ENCODE measurements at regions not wholly inside any gene's neighbourhood (a gene's known extent, or its start where the extent isn't known, plus 50 kb on each side); places are given as distances from the start of the nearest gene placed in this dataset.
"Not testable (repeated sequence)": the region's sequence is repeated elsewhere in the genome, so short reads cannot be mapped to it uniquely, and the experiment has no call there.

DNA sequence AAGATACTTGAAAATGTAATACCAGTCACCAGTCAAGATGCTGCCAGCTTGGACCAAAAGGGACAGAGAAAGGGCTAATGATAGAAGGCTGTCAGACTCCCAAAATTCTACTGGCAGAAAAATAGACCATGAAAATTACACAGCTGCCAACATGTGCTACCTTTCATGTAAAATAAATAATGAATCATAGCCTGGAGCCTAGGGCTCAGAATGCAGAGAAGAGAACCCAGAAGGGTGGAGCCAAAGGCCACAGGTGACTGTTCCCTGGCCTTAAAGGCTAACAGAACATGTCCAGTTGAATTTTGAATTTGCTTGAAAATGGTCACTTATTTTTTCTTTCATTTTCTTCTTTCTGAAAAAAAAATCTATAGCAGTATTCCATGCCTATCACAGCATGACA, 1827.0 kb upstream of the MIR17HG start:
- no peaks in the 10 kb centered on the region for H3K36me3 Mint-ChIP-seq (ENCODE audit: low read depth)
- no peaks in the 10 kb centered on the region for H3K9me3 ChIP-seq (ENCODE audit: control insufficient read depth, low read length, poor library complexity, severe bottlenecking)
- no peaks in the 10 kb centered on the region for H3K27me3 Mint-ChIP-seq
- DNase-seq (no peak), ATAC-seq (no peak)
- no peak overlapping the region for H3K27ac Mint-ChIP-seq
- H3K4me3 Mint-ChIP-seq, result no peak overlapping the region
- no peaks in the 10 kb centered on the region for H3K4me1 Mint-ChIP-seq

DNA sequence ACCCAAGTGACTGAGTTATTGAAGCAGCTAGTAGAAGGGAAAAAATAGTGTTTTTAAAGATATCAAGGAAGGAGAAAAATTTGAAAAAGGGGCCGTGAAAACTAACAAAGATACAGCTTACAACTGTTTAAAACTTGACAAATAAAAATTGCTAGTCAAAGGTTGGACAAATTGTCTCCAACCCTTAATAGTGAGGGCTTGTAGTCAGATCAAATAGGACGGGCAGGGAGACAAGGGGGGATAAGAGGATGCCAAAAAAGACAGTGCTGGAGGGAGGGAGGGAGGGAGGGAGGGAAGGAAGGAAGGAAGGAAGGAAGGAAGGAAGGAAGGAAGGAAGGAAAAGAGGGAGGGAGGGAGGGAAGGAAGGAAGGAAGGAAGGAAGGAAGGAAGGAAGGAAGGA, 1825.8 kb upstream of the MIR17HG start:
- not testable (repeated sequence) for H3K9me3 ChIP-seq (ENCODE audit: control insufficient read depth, low read length, poor library complexity, severe bottlenecking); H3K4me1 Mint-ChIP-seq; H3K27ac Mint-ChIP-seq; H3K27me3 Mint-ChIP-seq; H3K36me3 Mint-ChIP-seq (ENCODE audit: low read depth); DNase-seq; H3K4me3 Mint-ChIP-seq; ATAC-seq

DNA sequence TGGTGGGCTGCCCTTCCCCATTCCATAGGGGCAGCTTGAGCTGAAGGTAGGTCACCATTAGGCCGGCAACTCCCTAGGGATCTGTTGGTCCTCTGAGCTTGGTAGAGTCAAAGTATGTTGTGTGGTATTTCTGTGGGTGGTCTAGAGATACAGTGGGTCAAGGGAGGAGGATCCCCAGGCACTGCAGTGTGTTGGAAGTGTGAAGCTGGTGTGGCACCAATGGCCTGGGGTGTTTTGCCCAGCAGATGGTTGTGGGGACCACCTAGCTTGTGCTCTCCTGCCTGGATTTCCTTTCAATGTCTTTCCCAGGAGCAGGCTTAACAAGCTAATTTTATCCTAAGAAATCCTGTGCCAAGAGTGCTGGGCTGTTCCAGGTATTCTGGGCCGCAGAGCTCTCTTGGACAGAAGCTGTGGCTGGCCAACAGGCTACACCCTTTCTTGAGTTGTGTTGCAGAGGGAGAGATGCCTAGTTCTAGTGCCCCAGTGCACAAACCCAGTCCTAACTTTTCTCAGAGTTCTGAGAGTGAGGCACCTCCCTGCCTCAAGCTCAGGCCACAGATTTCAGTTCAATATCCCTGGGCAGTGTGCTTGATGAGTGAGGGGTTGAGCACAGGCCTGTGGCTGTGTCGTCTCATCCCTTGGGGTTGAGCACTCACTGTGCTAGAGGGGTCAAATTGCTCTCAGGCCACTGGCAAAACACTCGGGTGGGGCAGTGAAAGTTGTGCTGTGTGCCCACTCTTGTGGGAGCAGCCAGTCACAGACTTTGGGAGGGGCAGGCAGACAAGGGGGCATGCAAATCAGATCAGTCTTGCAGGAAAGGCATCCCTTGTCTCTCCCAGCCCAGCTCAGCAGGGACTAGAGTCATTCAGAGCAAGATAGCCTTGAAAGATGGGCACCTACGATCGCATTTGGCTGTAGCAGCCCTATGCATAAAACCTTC, 1806.1 kb upstream of the MIR17HG start:
- H3K27ac Mint-ChIP-seq, result no peak overlapping the region
- H3K36me3 Mint-ChIP-seq (ENCODE audit: low read depth), result no peaks in the 10 kb centered on the region
- no peak overlapping the region for H3K4me3 Mint-ChIP-seq
- no peaks in the 10 kb centered on the region for H3K9me3 ChIP-seq (ENCODE audit: control insufficient read depth, low read length, poor library complexity, severe bottlenecking)
- DNase-seq, result no peak
- H3K4me1 Mint-ChIP-seq, result no peaks in the 10 kb centered on the region
- no peaks in the 10 kb centered on the region for H3K27me3 Mint-ChIP-seq
- no peak for ATAC-seq

DNA sequence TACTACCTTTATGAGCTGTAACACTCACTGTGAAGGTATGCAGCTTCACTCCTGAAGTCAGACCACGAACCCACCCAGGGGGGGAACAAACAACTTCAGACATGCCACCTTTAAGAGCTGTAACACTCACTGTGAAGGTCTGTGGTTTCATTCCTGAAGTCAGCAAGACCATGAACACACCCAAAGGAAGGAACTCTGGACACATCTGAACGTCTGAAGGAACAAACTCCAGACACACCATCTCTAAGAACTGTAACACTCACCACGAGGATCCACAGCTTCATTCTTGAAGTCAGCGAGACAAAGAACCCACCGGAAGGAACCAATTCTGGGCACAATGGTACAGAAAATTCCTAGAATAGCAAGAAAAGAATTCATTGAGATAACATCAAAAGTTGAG, 1796.5 kb upstream of the MIR17HG start:
- no peaks in the 10 kb centered on the region for H3K9me3 ChIP-seq (ENCODE audit: control insufficient read depth, low read length, poor library complexity, severe bottlenecking)
- Mint-ChIP-seq H3K4me1 (no peaks in the 10 kb centered on the region), H3K36me3 (ENCODE audit: low read depth) (no peaks in the 10 kb centered on the region), H3K27ac (no peak overlapping the region), H3K4me3 (no peak overlapping the region), H3K27me3 (no peaks in the 10 kb centered on the region)
- no peak for DNase-seq
- no peak for ATAC-seq

DNA sequence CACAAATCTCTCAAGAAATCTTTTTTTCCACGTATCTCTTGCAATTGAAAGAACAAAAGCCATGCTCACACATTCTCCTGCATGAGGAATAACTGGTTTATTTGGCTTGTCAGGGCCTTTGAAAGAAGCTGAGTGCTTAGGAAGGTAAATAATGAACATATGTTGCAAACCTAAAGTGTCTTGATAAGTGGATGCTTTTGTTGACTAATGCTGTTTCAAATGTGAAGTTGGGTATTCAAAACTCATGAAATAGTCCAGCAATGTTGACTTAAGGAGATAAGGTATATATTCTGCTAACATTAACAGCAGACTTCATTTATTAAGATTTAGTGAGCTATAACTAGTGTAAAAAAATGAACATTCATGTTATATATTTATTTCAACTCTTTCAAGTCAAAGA, 1792.7 kb upstream of the MIR17HG start:
- H3K27me3 Mint-ChIP-seq, result no peaks in the 10 kb centered on the region
- no peak overlapping the region for H3K4me3 Mint-ChIP-seq
- DNase-seq (no peak), ATAC-seq (no peak)
- H3K36me3 Mint-ChIP-seq (ENCODE audit: low read depth), result no peaks in the 10 kb centered on the region
- H3K9me3 ChIP-seq (ENCODE audit: control insufficient read depth, low read length, poor library complexity, severe bottlenecking), result no peaks in the 10 kb centered on the region
- no peaks in the 10 kb centered on the region for H3K4me1 Mint-ChIP-seq
- H3K27ac Mint-ChIP-seq, result no peak overlapping the region

DNA sequence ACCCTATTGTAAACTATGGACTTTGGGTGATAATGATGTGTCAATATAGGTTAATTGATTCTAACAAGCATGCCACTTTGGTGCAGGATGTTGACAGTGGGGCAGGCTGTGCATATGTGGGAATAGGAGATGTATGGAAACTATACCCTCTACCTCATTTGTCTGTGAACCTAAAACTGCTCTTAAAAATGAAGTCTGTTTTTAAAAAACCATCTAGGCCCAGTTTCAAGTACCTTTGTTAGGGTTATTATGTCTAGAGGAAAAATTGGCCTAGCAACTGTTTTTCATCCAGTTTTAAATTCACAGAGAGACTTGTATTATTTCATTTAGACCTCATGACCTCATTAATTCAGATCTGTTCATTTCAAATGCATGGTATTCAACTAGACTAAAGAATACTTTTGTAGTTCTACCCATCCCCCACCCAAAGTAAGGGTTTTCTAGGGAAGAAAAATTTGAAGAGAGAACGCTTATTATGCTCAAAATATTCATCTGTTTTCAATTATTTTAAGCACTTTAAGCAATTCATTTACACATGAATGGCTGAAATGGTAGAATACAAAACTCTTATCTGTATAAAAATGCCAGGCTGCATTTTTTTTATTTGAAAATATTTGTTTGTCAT, 1781.9 kb upstream of the MIR17HG start:
- Mint-ChIP-seq H3K27me3 (no peaks in the 10 kb centered on the region), H3K27ac (no peak overlapping the region), H3K4me1 (no peaks in the 10 kb centered on the region), H3K4me3 (no peak overlapping the region), H3K36me3 (ENCODE audit: low read depth) (no peaks in the 10 kb centered on the region)
- ATAC-seq (no peak), DNase-seq (no peak)
- H3K9me3 ChIP-seq (ENCODE audit: control insufficient read depth, low read length, poor library complexity, severe bottlenecking), result no peaks in the 10 kb centered on the region

DNA sequence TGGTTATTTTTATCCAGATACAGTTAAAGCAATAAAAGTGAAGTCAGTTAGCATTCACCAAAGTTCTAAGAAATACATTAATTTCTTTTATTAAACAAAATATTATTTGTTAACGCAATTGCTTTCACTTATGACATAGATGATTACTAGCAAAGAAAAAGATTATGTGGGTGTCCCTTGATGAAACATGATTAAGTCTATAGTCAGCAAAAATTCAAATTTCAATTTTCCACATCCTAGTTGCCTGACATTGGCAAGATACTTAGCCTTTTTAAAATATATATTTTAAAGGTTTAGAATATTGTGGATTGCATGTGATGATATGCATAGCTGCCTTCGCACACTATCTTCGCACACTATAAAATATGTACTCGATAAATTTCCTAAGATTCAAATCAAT, 1780.5 kb upstream of the MIR17HG start:
- no peak for DNase-seq
- ATAC-seq, result no peak
- no peaks in the 10 kb centered on the region for H3K36me3 Mint-ChIP-seq (ENCODE audit: low read depth)

DNA sequence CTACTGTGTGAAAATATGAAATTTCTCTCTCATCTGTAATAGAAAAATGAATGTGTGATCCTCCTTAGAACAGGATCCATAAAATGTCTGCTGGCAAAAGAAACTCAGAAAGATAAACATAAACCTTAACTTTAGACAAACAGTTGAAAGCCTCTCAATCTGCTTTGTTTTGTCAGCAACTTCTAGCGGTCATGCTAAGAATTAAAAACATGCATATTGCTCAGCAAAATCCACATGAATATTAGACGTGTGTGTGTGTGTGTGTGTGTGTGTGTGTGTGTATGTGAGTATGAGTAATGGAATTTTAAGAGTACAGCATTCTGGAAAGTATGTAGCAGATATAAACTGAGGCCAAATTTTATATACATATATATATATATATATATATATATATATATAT, 1779.2 kb upstream of the MIR17HG start:
- Mint-ChIP-seq H3K27ac (no peak overlapping the region), H3K27me3 (no peaks in the 10 kb centered on the region), H3K4me3 (no peak overlapping the region), H3K36me3 (ENCODE audit: low read depth) (no peaks in the 10 kb centered on the region), H3K4me1 (no peaks in the 10 kb centered on the region)
- ATAC-seq (no peak), DNase-seq (no peak)
- H3K9me3 ChIP-seq (ENCODE audit: control insufficient read depth, low read length, poor library complexity, severe bottlenecking), result no peaks in the 10 kb centered on the region

More for the DNA sequence above, 1780.5 kb upstream of the MIR17HG start:
- no peak overlapping the region for H3K4me3 Mint-ChIP-seq
- no peaks in the 10 kb centered on the region for H3K4me1 Mint-ChIP-seq
- no peaks in the 10 kb centered on the region for H3K9me3 ChIP-seq (ENCODE audit: control insufficient read depth, low read length, poor library complexity, severe bottlenecking)
- H3K27ac Mint-ChIP-seq, result no peak overlapping the region
- H3K27me3 Mint-ChIP-seq, result no peaks in the 10 kb centered on the region

DNA sequence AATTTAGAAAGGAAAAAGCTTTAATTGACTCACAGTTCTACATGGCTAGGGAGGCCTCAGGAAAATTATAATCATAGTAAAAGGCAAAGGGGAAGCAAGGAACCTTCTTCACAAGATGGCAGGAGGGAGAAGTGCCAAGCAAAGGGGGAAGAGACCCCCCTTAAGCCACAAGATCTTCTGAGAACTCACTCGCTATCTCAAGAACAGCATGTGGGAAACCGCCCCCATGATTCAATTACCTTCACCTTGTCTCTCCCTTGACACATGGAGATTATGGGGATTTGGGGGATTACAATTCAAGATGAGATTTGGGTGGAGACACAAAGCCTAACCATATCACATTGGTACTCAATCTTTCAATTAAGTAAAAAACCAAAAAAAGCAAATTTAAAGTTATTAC, 1778.7 kb upstream of the MIR17HG start:
- no peak overlapping the region for H3K4me3 Mint-ChIP-seq
- H3K4me1 Mint-ChIP-seq, result no peaks in the 10 kb centered on the region
- ATAC-seq (no peak), DNase-seq (no peak)
- H3K27me3 Mint-ChIP-seq, result no peaks in the 10 kb centered on the region
- no peaks in the 10 kb centered on the region for H3K9me3 ChIP-seq (ENCODE audit: control insufficient read depth, low read length, poor library complexity, severe bottlenecking)
- no peak overlapping the region for H3K27ac Mint-ChIP-seq
- H3K36me3 Mint-ChIP-seq (ENCODE audit: low read depth), result no peaks in the 10 kb centered on the region

DNA sequence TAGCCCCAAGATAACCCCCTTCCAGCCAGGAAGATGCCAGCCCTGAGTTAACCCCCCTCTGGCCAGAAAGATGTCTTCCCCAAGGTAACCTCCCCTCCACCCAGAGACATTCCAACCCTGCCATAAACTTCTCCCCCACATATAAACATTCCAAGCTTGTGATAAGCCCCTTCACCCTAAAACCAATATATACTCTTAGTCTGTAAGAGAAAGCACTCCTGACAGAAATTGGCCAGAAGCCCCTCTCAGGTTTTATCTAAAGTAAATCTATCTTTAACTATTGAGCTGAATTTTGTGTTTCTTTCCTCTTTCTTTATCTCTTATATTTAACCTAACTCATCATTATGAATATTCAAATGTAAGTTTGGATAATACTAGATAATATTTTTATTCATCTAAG, 1775.8 kb upstream of the MIR17HG start:
- H3K4me1 Mint-ChIP-seq, result no peaks in the 10 kb centered on the region
- H3K36me3 Mint-ChIP-seq (ENCODE audit: low read depth), result no peaks in the 10 kb centered on the region
- ATAC-seq (no peak), DNase-seq (no peak)
- H3K27me3 Mint-ChIP-seq, result no peaks in the 10 kb centered on the region
- H3K27ac Mint-ChIP-seq, result no peak overlapping the region
- H3K9me3 ChIP-seq (ENCODE audit: control insufficient read depth, low read length, poor library complexity, severe bottlenecking), result no peaks in the 10 kb centered on the region
- H3K4me3 Mint-ChIP-seq, result no peak overlapping the region

DNA sequence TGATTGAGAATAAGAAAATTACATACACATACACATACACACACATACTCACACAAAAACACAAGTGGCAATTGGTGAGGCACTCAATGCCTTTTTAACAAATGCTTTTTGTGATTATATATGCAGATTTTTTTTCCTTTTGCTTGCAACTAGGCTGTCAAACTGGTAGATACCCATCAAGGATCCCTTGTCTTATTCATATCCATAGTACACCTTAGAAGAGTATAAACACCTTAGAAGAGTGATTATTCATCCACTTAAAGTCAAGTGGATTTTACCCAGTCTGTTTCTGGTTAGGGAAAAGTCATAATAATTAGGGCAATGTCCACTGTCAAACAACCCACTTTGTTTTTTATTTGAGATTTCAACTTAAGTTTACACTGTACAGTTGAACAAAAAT, 1773.4 kb upstream of the MIR17HG start:
- H3K9me3 ChIP-seq (ENCODE audit: control insufficient read depth, low read length, poor library complexity, severe bottlenecking), result no peaks in the 10 kb centered on the region
- no peaks in the 10 kb centered on the region for H3K36me3 Mint-ChIP-seq (ENCODE audit: low read depth)
- DNase-seq, result no peak
- no peak overlapping the region for H3K27ac Mint-ChIP-seq
- no peak for ATAC-seq
- no peaks in the 10 kb centered on the region for H3K27me3 Mint-ChIP-seq
- no peak overlapping the region for H3K4me3 Mint-ChIP-seq
- no peaks in the 10 kb centered on the region for H3K4me1 Mint-ChIP-seq

DNA sequence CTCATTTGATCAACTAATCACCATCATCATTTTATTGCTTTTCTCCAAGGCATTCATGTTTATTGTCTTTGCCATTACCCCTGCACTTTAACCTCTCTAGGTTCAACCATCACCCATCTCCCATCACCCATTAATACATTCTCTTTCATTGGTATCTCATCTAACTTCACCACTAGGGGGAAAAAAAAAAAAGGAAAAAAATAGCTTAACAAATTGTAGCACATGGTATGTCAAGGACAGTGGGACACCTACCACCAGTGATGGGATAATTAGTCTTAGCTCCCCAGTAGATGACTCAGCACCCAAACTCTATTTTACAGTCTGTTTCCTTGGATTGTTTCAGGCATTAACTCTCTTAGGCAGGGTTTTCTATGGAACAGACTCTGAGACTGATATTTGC, 1770.2 kb upstream of the MIR17HG start:
- no peaks in the 10 kb centered on the region for H3K36me3 Mint-ChIP-seq (ENCODE audit: low read depth)
- no peaks in the 10 kb centered on the region for H3K9me3 ChIP-seq (ENCODE audit: control insufficient read depth, low read length, poor library complexity, severe bottlenecking)
- DNase-seq (no peak), ATAC-seq (no peak)
- no peaks in the 10 kb centered on the region for H3K4me1 Mint-ChIP-seq
- H3K27me3 Mint-ChIP-seq, result no peaks in the 10 kb centered on the region
- no peak overlapping the region for H3K27ac Mint-ChIP-seq
- H3K4me3 Mint-ChIP-seq, result no peak overlapping the region

DNA sequence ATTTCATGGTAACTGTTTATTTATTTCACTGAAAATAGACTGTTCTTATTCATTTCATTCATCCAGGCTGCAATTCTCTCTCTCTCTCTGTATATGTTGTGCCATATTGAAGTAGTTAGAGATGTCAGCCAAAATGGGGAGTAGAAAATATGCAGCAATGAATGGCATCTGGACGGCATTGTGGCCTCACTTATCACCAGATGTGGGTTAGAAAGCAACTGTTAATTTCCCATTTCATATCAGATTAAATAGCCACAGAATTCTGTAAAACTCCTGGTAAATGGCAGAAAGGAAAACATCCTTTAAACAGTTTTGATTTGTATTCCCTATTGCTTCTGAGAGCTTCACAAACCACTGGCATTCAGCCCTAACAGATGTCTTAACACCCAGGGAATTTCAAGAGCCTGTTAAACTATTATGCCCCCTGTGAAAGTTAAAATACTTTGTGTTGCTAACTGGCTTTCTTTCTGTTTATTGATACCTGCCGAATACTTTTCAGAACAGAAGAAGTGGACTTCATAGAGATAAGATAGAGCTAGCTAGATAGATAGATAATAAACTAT, 1763.3 kb upstream of the MIR17HG start:
- Mint-ChIP-seq H3K4me3 (no peak overlapping the region), H3K27ac (no peak overlapping the region), H3K4me1 (no peaks in the 10 kb centered on the region), H3K36me3 (ENCODE audit: low read depth) (no peaks in the 10 kb centered on the region), H3K27me3 (no peaks in the 10 kb centered on the region)
- ATAC-seq (no peak), DNase-seq (no peak)
- H3K9me3 ChIP-seq (ENCODE audit: control insufficient read depth, low read length, poor library complexity, severe bottlenecking), result no peaks in the 10 kb centered on the region

DNA sequence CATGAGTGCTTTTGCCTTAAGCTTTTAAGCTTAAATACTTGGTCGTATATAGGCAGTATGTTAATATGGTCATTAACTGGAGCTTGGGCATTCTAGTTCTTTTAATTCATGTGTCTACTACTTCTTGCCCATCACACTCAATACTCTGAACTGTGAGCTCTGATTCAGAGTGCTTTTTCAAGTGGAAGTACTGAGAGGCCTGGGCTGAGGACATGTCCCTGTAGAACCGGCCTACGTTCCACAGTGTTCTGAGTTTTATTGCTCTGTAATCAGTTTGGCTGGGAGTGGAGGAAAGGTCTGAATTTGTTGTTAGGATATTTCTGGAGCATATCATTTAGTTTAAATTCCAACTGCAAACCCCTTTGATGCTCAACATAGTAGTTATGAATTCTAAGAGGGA, 1744.8 kb upstream of the MIR17HG start:
- H3K4me1 Mint-ChIP-seq, result no peaks in the 10 kb centered on the region
- no peaks in the 10 kb centered on the region for H3K9me3 ChIP-seq (ENCODE audit: control insufficient read depth, low read length, poor library complexity, severe bottlenecking)
- ATAC-seq, result no peak
- DNase-seq, result no peak
- no peaks in the 10 kb centered on the region for H3K27me3 Mint-ChIP-seq
- H3K36me3 Mint-ChIP-seq (ENCODE audit: low read depth), result no peaks in the 10 kb centered on the region
- no peak overlapping the region for H3K4me3 Mint-ChIP-seq
- no peak overlapping the region for H3K27ac Mint-ChIP-seq

Data from T-helper 17 cell (primary cell).